HCT116 (cell line): ENCODE measurements at regions not wholly inside any gene's neighbourhood (a gene's known extent, or its start where the extent isn't known, plus 50 kb on each side); places are given as distances from the start of the nearest gene placed in this dataset.

ENCODE experiments used
- ATAC-seq: fragments of 200-7000 bp; cut with Tn5 transposase; 2 replicates; pipeline ENCODE4 v1.9.1; 2020; ENCODE audit warnings: mild to moderate bottlenecking, moderate library complexity
- BruUV-seq: library from RNA; stranded (reverse); fragments of 400-500 nt; replicated peaks from 2 replicates; lab custom pipeline; 2021; lab: Mats Ljungman, UMichigan
- CTCF ChIA-PET: fragments of 300-600 bp; sonication (Branson Sonifier 250); formaldehyde crosslinking; loops from one replicate; lab custom pipeline; 2021; ENCODE audit warnings: antibody characterized with exemption; lab: Charles Lee
- POLR2A ChIA-PET: fragments of 300-600, 350-600 bp; sonication (Branson Sonifier 250); formaldehyde crosslinking; loops from one replicate; lab custom pipeline; 2021; ENCODE audit warnings: antibody characterized with exemption; lab: Charles Lee
- RAD21 ChIA-PET, 2 experiments: fragments of 300-600 bp; sonication (Branson Sonifier 250); formaldehyde crosslinking; loops; one replicate each; lab custom pipeline; 2023; ENCODE audit warnings: low total read pairs in 2 of 2; ENCODE audit not compliant: uncharacterized antibody in 2 of 2, unreplicated experiment in 2 of 2, low non-redundant PET in 1 of 2; lab: Charles Lee
- DNase-seq: peaks from one replicate; pipeline ENCODE4 v3.0.0-alpha.2; 2010; ENCODE audit warnings: low read depth, low spot score
- H2AFZ ChIP-seq: fragments of 200-600 bp; shearing (Covaris generic), sonication (generic); 2 replicates; pipeline ENCODE4 v1.6.1; 2017; ENCODE audit warnings: low read depth, mixed run types, mixed read lengths, antibody characterized with exemption, low read length; ENCODE audit not compliant: poor library complexity, severe bottlenecking
- H3K27ac ChIP-seq: 2 replicates; pipeline ENCODE4 v1.5.1; 2012; ENCODE audit warnings: low read depth, low read length
- H3K27me3 ChIP-seq: fragments of 200-600 bp; sonication (generic); 2 replicates; pipeline ENCODE4 v1.6.1; 2016; ENCODE audit warnings: mixed run types, low read length, mixed read lengths; ENCODE audit not compliant: insufficient read depth
- H3K36me3 ChIP-seq, 2 experiments: fragments of 200-500 bp in 1 of 2; fragments of 200-600 bp in 1 of 2; sonication (Bioruptor generic) in 1 of 2; sonication (generic) in 1 of 2; 2 replicates each; pipeline versions ENCODE4 v1.5.1 to v1.6.1; 2014 to 2016; ENCODE audit warnings: low read length in 2 of 2, inconsistent platforms in 1 of 2, mixed read lengths in 1 of 2, mixed run types in 1 of 2; ENCODE audit not compliant: insufficient read depth in 2 of 2, control insufficient read depth in 1 of 2
- H3K4me1 ChIP-seq, 2 experiments: fragments of 200-600 bp in 1 of 2; sonication (generic) in 1 of 2; 2 replicates each; pipeline versions ENCODE4 v1.5.1 to v1.6.1; 2012 to 2017; ENCODE audit warnings: low read length in 2 of 2, inconsistent platforms in 1 of 2, mild to moderate bottlenecking in 1 of 2, mixed read lengths in 1 of 2, mixed run types in 1 of 2, moderate library complexity in 1 of 2; ENCODE audit not compliant: insufficient read depth in 2 of 2, control insufficient read depth in 1 of 2
- H3K4me2 ChIP-seq: fragments of 200-600 bp; sonication (generic); 2 replicates; pipeline ENCODE4 v1.6.1; 2017; ENCODE audit warnings: mixed run types, low read length, mixed read lengths
- H3K4me3 ChIP-seq, 2 experiments: fragments of 200-600 bp in 1 of 2; sonication (generic) in 1 of 2; replicated peaks in 1 of 2; 2 replicates each; pipeline ENCODE4 v1.5.1; 2011 to 2016; ENCODE audit warnings: low read length in 2 of 2, control low read depth in 1 of 2, low read depth in 1 of 2, mild to moderate bottlenecking in 1 of 2, mixed read lengths in 1 of 2, mixed run types in 1 of 2
- H3K79me2 ChIP-seq: fragments of 200-600 bp; sonication (generic); 2 replicates; pipeline ENCODE4 v1.6.1; 2017; ENCODE audit warnings: mild to moderate bottlenecking, mixed run types, low read length, moderate library complexity, mixed read lengths; ENCODE audit not compliant: insufficient read depth
- H3K9ac ChIP-seq: fragments of 200-600 bp; sonication (generic); 2 replicates; pipeline ENCODE4 v1.6.1; 2016; ENCODE audit warnings: low read length, mixed read lengths
- H3K9me2 ChIP-seq: fragments of 200-600 bp; sonication (generic), shearing (Covaris generic); 2 replicates; pipeline ENCODE4 v1.6.1; 2017; ENCODE audit warnings: mixed run types, mild to moderate bottlenecking, moderate library complexity; ENCODE audit not compliant: insufficient read depth
- H3K9me3 ChIP-seq, 2 experiments: fragments of 200-500 bp in 1 of 2; fragments of 200-600 bp in 1 of 2; sonication (Bioruptor generic) in 1 of 2; sonication (generic) in 1 of 2; 2 replicates each; pipeline ENCODE4 v1.6.1; 2014 to 2017; ENCODE audit warnings: low read length in 2 of 2, mixed read lengths in 2 of 2, inconsistent platforms in 1 of 2, low read depth in 1 of 2, mild to moderate bottlenecking in 1 of 2, mixed run types in 1 of 2, moderate library complexity in 1 of 2; ENCODE audit not compliant: control insufficient read depth in 1 of 2, insufficient read depth in 1 of 2
- H4K20me1 ChIP-seq: fragments of 200-600 bp; sonication (generic), shearing (Covaris generic); 2 replicates; pipeline ENCODE4 v1.6.1; 2017; ENCODE audit warnings: mixed run types, mild to moderate bottlenecking, moderate library complexity; ENCODE audit not compliant: insufficient read depth
- ATF3 ChIP-seq: IDR thresholded peaks from 2 replicates; pipeline ENCODE4 v1.6.1; 2012
- CBX3 ChIP-seq: IDR thresholded peaks from 2 replicates; pipeline ENCODE4 v1.6.1; 2012; ENCODE audit warnings: low read depth
- CEBPB ChIP-seq: IDR thresholded peaks from 2 replicates; pipeline ENCODE4 v1.6.1; 2012; ENCODE audit warnings: low read depth
- CTCF ChIP-seq, 3 experiments: fragments of 200-600 bp in 1 of 3; sonication (generic) in 1 of 3; IDR thresholded peaks in 2 of 3; conservative IDR thresholded peaks in 1 of 3; 2 replicates each; pipeline ENCODE4 v1.5.1; 2012 to 2017; ENCODE audit warnings: low read depth in 2 of 3, low read length in 2 of 3, antibody characterized with exemption in 1 of 3, borderline replicate concordance in 1 of 3, control low read depth in 1 of 3, mild to moderate bottlenecking in 1 of 3, mixed read lengths in 1 of 3, mixed run types in 1 of 3, moderate library complexity in 1 of 3; ENCODE audit not compliant: insufficient read depth in 1 of 3
- ELF1 ChIP-seq: IDR thresholded peaks from 2 replicates; pipeline ENCODE4 v1.6.1; 2012; ENCODE audit warnings: low read depth, borderline replicate concordance
- EZH2 ChIP-seq: fragments of 200-600 bp; sonication (generic); IDR thresholded peaks from 2 replicates; pipeline ENCODE4 v1.6.1; 2017; ENCODE audit warnings: antibody characterized with exemption, mixed run types
- FOSL1 ChIP-seq: IDR thresholded peaks from 2 replicates; pipeline ENCODE4 v1.6.1; 2012; ENCODE audit warnings: low read depth
- JUND ChIP-seq: IDR thresholded peaks from 2 replicates; pipeline ENCODE4 v1.6.1; 2012
- MAX ChIP-seq: IDR thresholded peaks from 2 replicates; pipeline ENCODE4 v1.6.1; 2012
- POLR2A ChIP-seq: IDR thresholded peaks from 2 replicates; pipeline ENCODE4 v1.7.0; 2011; ENCODE audit warnings: borderline replicate concordance; ENCODE audit not compliant: insufficient read depth, insufficient read length; ENCODE audit errors: extremely low read depth
- POLR2AphosphoS5 ChIP-seq: IDR thresholded peaks from 2 replicates; pipeline ENCODE4 v1.6.1; 2011; ENCODE audit warnings: mild to moderate bottlenecking, low read depth, low read length, moderate library complexity
- RAD21 ChIP-seq: IDR thresholded peaks from 2 replicates; pipeline ENCODE4 v1.6.1; 2012; ENCODE audit warnings: low read depth, mild to moderate bottlenecking
- REST ChIP-seq: IDR thresholded peaks from 2 replicates; pipeline ENCODE4 v1.6.1; 2012; ENCODE audit warnings: low read depth
- SP1 ChIP-seq: IDR thresholded peaks from 2 replicates; pipeline ENCODE4 v1.6.1; 2012; ENCODE audit warnings: low read depth
- SRF ChIP-seq: IDR thresholded peaks from 2 replicates; pipeline ENCODE4 v1.6.1; 2012; ENCODE audit warnings: low read depth
- TCF7L2 ChIP-seq: IDR thresholded peaks from 2 replicates; pipeline ENCODE4 v1.7.0; 2011; ENCODE audit warnings: borderline replicate concordance, inconsistent platforms; ENCODE audit not compliant: insufficient read depth, insufficient read length; ENCODE audit errors: extremely low read depth
- YY1 ChIP-seq: IDR thresholded peaks from 2 replicates; pipeline ENCODE4 v1.6.1; 2011; ENCODE audit warnings: low read length, low read depth, moderate library complexity, mild to moderate bottlenecking; ENCODE audit not compliant: insufficient replicate concordance; ENCODE audit errors: extremely low read depth
- ZNF274 ChIP-seq: fragments of 200-500 bp; sonication (Bioruptor generic); IDR thresholded peaks from 2 replicates; pipeline ENCODE4 v1.6.1; 2014; ENCODE audit warnings: mild to moderate bottlenecking, low read depth, low read length, inconsistent platforms
- intact Hi-C: fragments of 100-400 bp; cut with micrococcal nuclease; formaldehyde crosslinking; loops from 2 replicates; pipeline ENCODE4 v1.10.0; 2022

DNA sequence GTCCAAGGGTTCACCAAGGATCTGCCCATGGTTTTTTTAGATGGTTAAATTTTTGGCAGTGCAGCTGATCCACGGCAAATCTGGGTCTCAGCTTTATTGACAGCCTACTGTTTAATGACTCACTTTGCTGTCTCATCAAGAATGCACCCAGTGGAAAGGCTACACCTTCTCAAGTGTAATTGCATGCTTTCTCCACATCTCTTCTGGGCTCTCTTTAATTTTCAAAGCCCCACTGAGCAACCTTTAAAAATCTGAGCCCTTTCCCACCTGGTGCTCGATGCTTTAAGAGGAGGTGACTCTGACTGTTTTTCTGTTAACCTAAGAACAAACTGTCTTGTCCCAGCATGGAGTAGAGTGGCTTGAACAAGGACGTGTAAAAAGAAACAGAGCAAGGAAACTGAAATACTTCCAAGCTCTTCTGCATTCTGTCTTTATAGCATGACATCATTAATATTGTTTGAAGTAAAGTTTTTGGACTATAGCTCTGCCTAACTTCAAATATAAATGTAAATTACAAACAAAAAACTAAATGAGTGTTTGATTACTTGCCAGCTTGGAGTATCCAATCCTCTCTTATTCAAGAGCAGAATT lies 214.2 kb upstream of the KRR1 start:
- H3K9me3 ChIP-seq = no peaks in the 10 kb centered on the region
- TSS peak; percentile 74 for BruUV-seq
- H3K79me2 ChIP-seq = peaks cover 8% of the 10 kb centered on the region
- H3K4me1 ChIP-seq = peaks cover 85 to 86% of the 10 kb centered on the region in 2 experiments
- DNase-seq = peak; percentile 89
- ChIA-PET CTCF (interaction anchor here (0.6 to 2.3 kb wide), 5 partner anchors 10 to 603 kb away, joined by 3 to 9 read pairs (median 4); no protein-coding TSS in a partner anchor), RAD21 (no interaction called here), POLR2A (interaction anchor here (0.9 to 4.6 kb wide), 14 partner anchors 8 to 620 kb away, joined by 3 to 37 read pairs (median 6); no protein-coding TSS in a partner anchor)
- H3K36me3 ChIP-seq = no peaks in the 10 kb centered on the region
- H3K9ac ChIP-seq = peak overlapping the region; percentile 61
- H3K27me3 ChIP-seq = no peaks in the 10 kb centered on the region
- no peak overlapping the region for H2AFZ ChIP-seq
- peak; percentile 59 for ATAC-seq
- intact Hi-C loops = loop anchor here (1.0 kb wide), 1 partner anchor 66 kb away; no protein-coding TSS in a partner anchor
- 0 out of 4 replicates have a peak overlapping the region, but pooled peaks of 1 of the 2 experiments have one; percentile 1 for H3K4me3 ChIP-seq
- no peaks in the 10 kb centered on the region for H3K9me2 ChIP-seq
- H3K4me2 ChIP-seq = peak overlapping the region; percentile 58
- TF ChIP-seq RAD21 (peak; percentile 34), CBX3 (peak; percentile 68; the same call in 1 of the 2 replicates), ELF1 (no peak), JUND (peak; percentile 71), EZH2 (no peak), SRF (no peak), CTCF (IDR thresholded peaks at IDR 0.05 in 2 of 3, conservative IDR thresholded peaks at IDR 0.05 in 1 of 3; ENCODE audit: borderline replicate concordance in 1 of 3, insufficient read depth in 1 of 3, low read depth in 2 of 3, low read length in 2 of 3) (peak in 2 of 3 experiments; percentile 35 to 40; a peak in 3 of 6 replicates), YY1 (peak; percentile 17), POLR2A (no peak), SP1 (peak; percentile 70), POLR2AphosphoS5 (peak; percentile 28; the same call in 1 of the 2 replicates), ZNF274 (no peak), MAX (no peak), ATF3 (no peak), FOSL1 (peak; percentile 76), REST (no peak), TCF7L2 (peak; percentile 44), CEBPB (peak; percentile 21; the same call in 1 of the 2 replicates)
- no peaks in the 10 kb centered on the region for H4K20me1 ChIP-seq
- peak overlapping the region; percentile 100 for H3K27ac ChIP-seq
